CD14-positive monocyte (primary cell): ENCODE measurements at regions not wholly inside any gene's neighbourhood (a gene's known extent, or its start where the extent isn't known, plus 50 kb on each side); places are given as distances from the start of the nearest gene placed in this dataset.

Source experiments
- DNase-seq, 3 donors: peaks; one replicate each; pipeline ENCODE4 v3.0.0-alpha.2; 2011 to 2022
- H2AFZ ChIP-seq: 2 replicates; pipeline ENCODE4 v1.6.0; 2012; ENCODE audit warnings: mild to moderate bottlenecking, low read depth, low read length, inconsistent platforms; ENCODE audit not compliant: insufficient read depth, poor library complexity, severe bottlenecking
- H3K27ac ChIP-seq, 2 donors: 1 replicate in 1 of 2; 2 replicates in 1 of 2; pipeline ENCODE4 v1.5.1; 2012 to 2013; ENCODE audit warnings: low read length in 2 of 2, control low read depth in 1 of 2, inconsistent platforms in 1 of 2, low read depth in 1 of 2, mild to moderate bottlenecking in 1 of 2
- H3K27me3 ChIP-seq, 2 donors: one replicate each; pipeline versions ENCODE4 v1.6.0 to v1.6.1; 2011 to 2013; ENCODE audit warnings: low read length in 2 of 2; ENCODE audit not compliant: control insufficient read depth in 2 of 2, insufficient read depth in 2 of 2
- H3K36me3 ChIP-seq, 2 donors: replicated peaks in 1 of 2; 1 replicate in 1 of 2; 2 replicates in 1 of 2; pipeline versions ENCODE4 v1.5.1 to v1.6.1; 2012 to 2013; ENCODE audit warnings: low read length in 2 of 2, control low read depth in 1 of 2, inconsistent platforms in 1 of 2, mild to moderate bottlenecking in 1 of 2; ENCODE audit not compliant: insufficient read depth in 2 of 2, control insufficient read depth in 1 of 2
- H3K4me1 ChIP-seq, 2 donors: 1 replicate in 1 of 2; 2 replicates in 1 of 2; pipeline versions ENCODE4 v1.5.1 to v1.6.1; 2012 to 2013; ENCODE audit warnings: low read length in 2 of 2, control low read depth in 1 of 2, inconsistent platforms in 1 of 2, mild to moderate bottlenecking in 1 of 2, moderate library complexity in 1 of 2; ENCODE audit not compliant: insufficient read depth in 2 of 2, control insufficient read depth in 1 of 2
- H3K4me2 ChIP-seq: replicated peaks from 2 replicates; pipeline ENCODE3; 2012; ENCODE audit warnings: low read length, moderate library complexity, mild to moderate bottlenecking; ENCODE audit not compliant: poor library complexity, severe bottlenecking; ENCODE audit errors: extremely low read depth
- H3K4me3 ChIP-seq, 3 experiments: fragments of 200-600 bp in 1 of 3; sonication (generic) in 1 of 3; replicated peaks in 1 of 3; 1 replicate in 2 of 3; 2 replicates in 1 of 3; pipeline ENCODE4 v1.5.1; 2011 to 2013; ENCODE audit warnings: low read length in 3 of 3, mild to moderate bottlenecking in 3 of 3, control low read depth in 2 of 3, low read depth in 2 of 3, inconsistent platforms in 1 of 3, moderate library complexity in 1 of 3
- H3K79me2 ChIP-seq: 2 replicates; pipeline ENCODE4 v1.6.0; 2012; ENCODE audit warnings: mild to moderate bottlenecking, control low read depth, inconsistent platforms, low read length, moderate library complexity; ENCODE audit not compliant: insufficient read depth
- H3K9ac ChIP-seq: 2 replicates; pipeline ENCODE4 v1.6.0; 2017; ENCODE audit warnings: low read length, mild to moderate bottlenecking; ENCODE audit not compliant: insufficient read depth, poor library complexity, severe bottlenecking
- H3K9me3 ChIP-seq, 2 donors: replicated peaks in 1 of 2; 1 replicate in 1 of 2; 2 replicates in 1 of 2; pipeline versions ENCODE4 v1.5.1 to v1.6.1; 2012 to 2013; ENCODE audit warnings: low read length in 2 of 2, control low read depth in 1 of 2; ENCODE audit not compliant: control insufficient read depth in 1 of 2, insufficient read depth in 1 of 2
- H4K20me1 ChIP-seq: 2 replicates; pipeline ENCODE4 v1.6.0; 2012; ENCODE audit warnings: mild to moderate bottlenecking, low read length, control low read depth, moderate library complexity; ENCODE audit not compliant: insufficient read depth
- H3K27ac Mint-ChIP-seq, 7 donors: one replicate each; pipeline ENCODE4 v1.8.0; 2020; ENCODE audit warnings: mild to moderate bottlenecking in 7 of 7, mixed read lengths in 7 of 7, moderate library complexity in 6 of 7, inconsistent platforms in 2 of 7
- H3K27me3 Mint-ChIP-seq, 3 donors: one replicate each; pipeline ENCODE4 v1.8.0; 2021 to 2022; ENCODE audit warnings: low read depth in 3 of 3, mild to moderate bottlenecking in 3 of 3, mixed read lengths in 3 of 3, moderate library complexity in 3 of 3, inconsistent platforms in 1 of 3
- H3K36me3 Mint-ChIP-seq, 2 donors: one replicate each; pipeline ENCODE4 v1.8.0; 2020; ENCODE audit warnings: mixed read lengths in 2 of 2, inconsistent platforms in 1 of 2, mild to moderate bottlenecking in 1 of 2
- H3K4me1 Mint-ChIP-seq: one replicate; pipeline ENCODE4 v1.8.0; 2020; ENCODE audit warnings: mild to moderate bottlenecking, mixed read lengths
- H3K4me3 Mint-ChIP-seq, 2 donors: one replicate each; pipeline ENCODE4 v1.8.0; 2020; ENCODE audit warnings: mild to moderate bottlenecking in 2 of 2, mixed read lengths in 2 of 2, moderate library complexity in 1 of 2
- H3K9me3 Mint-ChIP-seq, 7 donors: one replicate each; pipeline ENCODE4 v1.8.0; 2020 to 2022; ENCODE audit warnings: mixed read lengths in 7 of 7, mild to moderate bottlenecking in 6 of 7, moderate library complexity in 6 of 7, inconsistent platforms in 2 of 7
- CTCF ChIP-seq: fragments of 200-600 bp; IDR thresholded peaks from one replicate; pipeline ENCODE4 v1.8.0; 2022; ENCODE audit warnings: antibody characterized with exemption, mild to moderate bottlenecking
- WGBS: methylation state at CpG from one replicate; pipeline ENCODE4 v1.1.5; 2013; ENCODE audit warnings: missing lambda C conversion rate; ENCODE audit not compliant: insufficient coverage; 5-methylcytosine and 5-hydroxymethylcytosine counted together
- intact Hi-C, 2 donors: fragments of 100-400 bp; cut with micrococcal nuclease; formaldehyde crosslinking; loops; one replicate each; pipeline versions ENCODE4 v1.15.0 to v1.15.1; 2023

GRCh38 chr2:18055290-18055689 lies 176.8 kb downstream of the KCNS3 start:
- Histone ChIP-seq H3K27ac (no peak overlapping the region), H3K9ac (no peak overlapping the region), H2AFZ (no peak overlapping the region), H3K27me3 (no peaks in the 10 kb centered on the region), H3K4me2 (no peak overlapping the region), H3K36me3 (no peaks in the 10 kb centered on the region), H4K20me1 (no peaks in the 10 kb centered on the region), H3K4me1 (no peaks in the 10 kb centered on the region), H3K4me3 (no peak overlapping the region), H3K9me3 (no peaks in the 10 kb centered on the region), H3K79me2 (no peaks in the 10 kb centered on the region)
- Mint-ChIP-seq H3K27ac (peak overlapping the region in 1 of 7 donors; percentile 63), H3K4me3 (no peak overlapping the region), H3K27me3 (no peaks in the 10 kb centered on the region), H3K4me1 (no peaks in the 10 kb centered on the region), H3K9me3 (peaks cover 0 to 8% (median 2%) of the 10 kb centered on the region in 7 donors), H3K36me3 (no peaks in the 10 kb centered on the region)
- no peak for TF ChIP-seq CTCF
- WGBS: 86% methylated on average over 1 of the region's 3 CpGs
- intact Hi-C loops: no loop called here
- DNase-seq: no peak

- Histone ChIP-seq H3K27me3 (no peaks in the 10 kb centered on the region), H3K4me3 (no peak overlapping the region), H2AFZ (no peak overlapping the region), H3K27ac (no peak overlapping the region), H3K9ac (no peak overlapping the region), H3K36me3 (no peaks in the 10 kb centered on the region), H3K4me2 (no peak overlapping the region), H3K79me2 (no peaks in the 10 kb centered on the region), H3K4me1 (no peaks in the 10 kb centered on the region), H3K9me3 (no peaks in the 10 kb centered on the region), H4K20me1 (no peaks in the 10 kb centered on the region)
- intact Hi-C loops: no loop called here
- WGBS: 92% methylated on average over 4 of the region's 6 CpGs
- no peak for DNase-seq
- no peaks in the 10 kb centered on the region for H3K4me1 Mint-ChIP-seq
- H3K9me3 Mint-ChIP-seq: peaks cover 0 to 4% (median 3%) of the 10 kb centered on the region in 7 donors
- no peak overlapping the region for H3K4me3 Mint-ChIP-seq
- no peak overlapping the region for H3K27ac Mint-ChIP-seq
- H3K27me3 Mint-ChIP-seq: peaks cover 0 to 4% (median 0%) of the 10 kb centered on the region in 3 donors
- H3K36me3 Mint-ChIP-seq: no peaks in the 10 kb centered on the region
- TF ChIP-seq CTCF: no peak
Measured at GRCh38 chr2:18050001-18050400, 171.5 kb downstream of the KCNS3 start.
